Upper lobe of left lung (tissue), 4 donors: ENCODE measurements at regions not wholly inside any gene's neighbourhood (a gene's known extent, or its start where the extent isn't known, plus 50 kb on each side); places are given as distances from the start of the nearest gene placed in this dataset.

Experiments used
- CTCF ChIP-seq, 6 experiments: fragments of 450-650 bp in 4 of 6; fragments of 200-600 bp in 2 of 6; sonication (generic) in 2 of 6; IDR thresholded peaks; one replicate each; pipeline ENCODE4 v1.5.1; 2016 to 2019; ENCODE audit warnings: antibody characterized with exemption in 6 of 6
- EP300 ChIP-seq, 4 donors: sonication (generic); formaldehyde crosslinking; IDR thresholded peaks; one replicate each; pipeline ENCODE4 v1.5.1; 2017; ENCODE audit warnings: antibody characterized with exemption in 4 of 4, control low read depth in 2 of 4
- POLR2A ChIP-seq, 4 donors: fragments of 450-650 bp; IDR thresholded peaks; one replicate each; pipeline ENCODE4 v1.5.1; 2016 to 2017; ENCODE audit warnings: antibody characterized with exemption in 4 of 4, mild to moderate bottlenecking in 2 of 4
- POLR2AphosphoS5 ChIP-seq, 2 donors: sonication (generic); formaldehyde crosslinking; IDR thresholded peaks; one replicate each; pipeline ENCODE4 v1.5.1; 2017; ENCODE audit warnings: antibody characterized with exemption in 2 of 2

GRCh38 chr14:25250516-25250915, 200.6 kb upstream of the STXBP6 start:
- TF ChIP-seq CTCF (IDR thresholded peaks at IDR 0.05) = no peak
- TF ChIP-seq EP300 (IDR thresholded peaks at IDR 0.05) = no peak
- no peak for TF ChIP-seq POLR2A (IDR thresholded peaks at IDR 0.05)
- TF ChIP-seq POLR2AphosphoS5 (IDR thresholded peaks at IDR 0.05) = no peak
